ENCODE measurements at regions not wholly inside any gene's neighbourhood (a gene's known extent, or its start where the extent isn't known, plus 50 kb on each side); places are given as distances from the start of the nearest gene placed in this dataset.

DNA sequence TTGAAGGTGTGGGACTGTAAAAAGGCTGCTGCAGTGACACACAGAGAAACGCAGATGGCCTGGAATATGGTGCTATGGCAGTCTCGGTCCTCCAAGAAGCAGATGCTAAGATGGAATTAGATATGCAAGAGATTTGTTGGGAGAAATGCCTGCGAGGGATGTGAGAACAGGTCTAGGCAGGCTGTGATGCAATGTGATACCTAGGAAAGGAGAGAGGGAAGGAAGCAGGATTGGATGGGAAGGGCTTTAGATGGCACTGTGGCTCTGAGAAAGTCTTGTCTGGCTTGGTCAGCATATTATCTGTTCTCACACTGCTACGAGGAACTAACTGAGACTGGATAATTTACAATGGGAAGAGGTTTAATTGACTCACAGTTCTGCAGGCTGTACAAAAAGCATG is 374.4 kb downstream of the BCAT1 start:
- no peak for TF ChIP-seq POLR2A (IDR thresholded peaks at IDR 0.05)
- TF ChIP-seq, protein P1, sequence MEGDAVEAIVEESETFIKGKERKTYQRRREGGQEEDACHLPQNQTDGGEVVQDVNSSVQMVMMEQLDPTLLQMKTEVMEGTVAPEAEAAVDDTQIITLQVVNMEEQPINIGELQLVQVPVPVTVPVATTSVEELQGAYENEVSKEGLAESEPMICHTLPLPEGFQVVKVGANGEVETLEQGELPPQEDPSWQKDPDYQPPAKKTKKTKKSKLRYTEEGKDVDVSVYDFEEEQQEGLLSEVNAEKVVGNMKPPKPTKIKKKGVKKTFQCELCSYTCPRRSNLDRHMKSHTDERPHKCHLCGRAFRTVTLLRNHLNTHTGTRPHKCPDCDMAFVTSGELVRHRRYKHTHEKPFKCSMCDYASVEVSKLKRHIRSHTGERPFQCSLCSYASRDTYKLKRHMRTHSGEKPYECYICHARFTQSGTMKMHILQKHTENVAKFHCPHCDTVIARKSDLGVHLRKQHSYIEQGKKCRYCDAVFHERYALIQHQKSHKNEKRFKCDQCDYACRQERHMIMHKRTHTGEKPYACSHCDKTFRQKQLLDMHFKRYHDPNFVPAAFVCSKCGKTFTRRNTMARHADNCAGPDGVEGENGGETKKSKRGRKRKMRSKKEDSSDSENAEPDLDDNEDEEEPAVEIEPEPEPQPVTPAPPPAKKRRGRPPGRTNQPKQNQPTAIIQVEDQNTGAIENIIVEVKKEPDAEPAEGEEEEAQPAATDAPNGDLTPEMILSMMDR (IDR thresholded peaks at IDR 0.05 in 8 of 11, conservative IDR thresholded peaks at IDR 0.05 in 3 of 11), result no peak

Data from spleen (tissue), 7 donors.